Muscle of leg (tissue), 3 donors: ENCODE measurements at regions not wholly inside any gene's neighbourhood (a gene's known extent, or its start where the extent isn't known, plus 50 kb on each side); places are given as distances from the start of the nearest gene placed in this dataset.

Source experiments
- DNase-seq: peaks from one replicate; pipeline ENCODE4 v3.0.0; 2013
- H3K27ac ChIP-seq: one replicate; pipeline ENCODE4 v1.5.1; 2013; ENCODE audit warnings: mild to moderate bottlenecking, low read length, control low read depth
- H3K27me3 ChIP-seq: one replicate; pipeline ENCODE4 v1.6.1; 2013; ENCODE audit warnings: low read length; ENCODE audit not compliant: control insufficient read depth, insufficient read depth
- H3K36me3 ChIP-seq: one replicate; pipeline ENCODE4 v1.6.1; 2013; ENCODE audit warnings: low read length; ENCODE audit not compliant: control insufficient read depth, insufficient read depth
- H3K4me1 ChIP-seq: one replicate; pipeline ENCODE4 v1.6.1; 2013; ENCODE audit warnings: low read length; ENCODE audit not compliant: control insufficient read depth, insufficient read depth
- H3K4me3 ChIP-seq: one replicate; pipeline ENCODE4 v1.5.1; 2013; ENCODE audit warnings: low read length, control low read depth
- H3K9me3 ChIP-seq: replicated peaks from 2 replicates; pipeline ENCODE4 v1.6.1; 2013; ENCODE audit warnings: low read depth, low read length; ENCODE audit not compliant: control insufficient read depth
- WGBS: methylation state at CpG from one replicate; pipeline ENCODE4 v1.1.5; 2013; ENCODE audit warnings: missing lambda C conversion rate; ENCODE audit not compliant: insufficient coverage; 5-methylcytosine and 5-hydroxymethylcytosine counted together

GRCh38 chr11:111120161-111120560, 125.4 kb upstream of the POU2AF2 start:
- Histone ChIP-seq H3K27me3 (no peaks in the 10 kb centered on the region), H3K36me3 (no peaks in the 10 kb centered on the region), H3K4me3 (no peak overlapping the region), H3K27ac (no peak overlapping the region), H3K9me3 (no peaks in the 10 kb centered on the region), H3K4me1 (peaks cover 7% of the 10 kb centered on the region)
- peak; percentile 56 for DNase-seq
- 49% methylated on average over 10 of the region's 10 CpGs for WGBS

- DNase-seq, result no peak
- Histone ChIP-seq H3K27ac (no peak overlapping the region), H3K27me3 (no peaks in the 10 kb centered on the region), H3K36me3 (no peaks in the 10 kb centered on the region), H3K4me1 (peaks cover 7% of the 10 kb centered on the region), H3K4me3 (no peak overlapping the region), H3K9me3 (no peaks in the 10 kb centered on the region)
- no CpG with 5 or more reads among the region's 3 CpGs for WGBS
Measured at GRCh38 chr11:111119751-111120150, 125.8 kb upstream of the POU2AF2 start.

GRCh38 chr11:111115890-111116289, 129.6 kb upstream of the POU2AF2 start:
- no peak for DNase-seq
- no CpG with 5 or more reads among the region's 1 CpG for WGBS
- Histone ChIP-seq H3K4me3 (no peak overlapping the region), H3K36me3 (no peaks in the 10 kb centered on the region), H3K4me1 (peaks cover 7% of the 10 kb centered on the region), H3K9me3 (no peaks in the 10 kb centered on the region), H3K27me3 (no peaks in the 10 kb centered on the region), H3K27ac (no peak overlapping the region)

- H3K27ac ChIP-seq, result no peak overlapping the region
- DNase-seq, result no peak
- H3K9me3 ChIP-seq, result no peaks in the 10 kb centered on the region
- no peak overlapping the region for H3K4me3 ChIP-seq
- H3K4me1 ChIP-seq, result no peaks in the 10 kb centered on the region
- H3K27me3 ChIP-seq, result no peaks in the 10 kb centered on the region
- H3K36me3 ChIP-seq, result no peaks in the 10 kb centered on the region
Measured at GRCh38 chr11:111114091-111114490, 131.4 kb upstream of the POU2AF2 start.

- no peaks in the 10 kb centered on the region for H3K4me1 ChIP-seq
- H3K27me3 ChIP-seq, result no peaks in the 10 kb centered on the region
- H3K36me3 ChIP-seq, result no peaks in the 10 kb centered on the region
- no peak for DNase-seq
- no peaks in the 10 kb centered on the region for H3K9me3 ChIP-seq
- WGBS, result no CpG with 5 or more reads among the region's 1 CpG
- no peak overlapping the region for H3K4me3 ChIP-seq
- no peak overlapping the region for H3K27ac ChIP-seq
Measured at GRCh38 chr11:111112614-111113013, 132.9 kb upstream of the POU2AF2 start.

- no peak for DNase-seq
- Histone ChIP-seq H3K27ac (no peak overlapping the region), H3K4me1 (no peaks in the 10 kb centered on the region), H3K27me3 (no peaks in the 10 kb centered on the region), H3K36me3 (no peaks in the 10 kb centered on the region), H3K4me3 (no peak overlapping the region), H3K9me3 (no peaks in the 10 kb centered on the region)
Measured at GRCh38 chr11:111107501-111107900, 138.0 kb upstream of the POU2AF2 start.

- Histone ChIP-seq H3K4me1 (no peaks in the 10 kb centered on the region), H3K9me3 (no peaks in the 10 kb centered on the region), H3K4me3 (no peak overlapping the region), H3K27ac (no peak overlapping the region), H3K36me3 (no peaks in the 10 kb centered on the region), H3K27me3 (no peaks in the 10 kb centered on the region)
- WGBS, result no CpG with 5 or more reads among the region's 2 CpGs
- no peak for DNase-seq
Measured at GRCh38 chr11:111106641-111107040, 138.9 kb upstream of the POU2AF2 start.

GRCh38 chr11:111105566-111105965, 140.0 kb upstream of the POU2AF2 start:
- Histone ChIP-seq H3K27me3 (no peaks in the 10 kb centered on the region), H3K9me3 (no peaks in the 10 kb centered on the region), H3K36me3 (no peaks in the 10 kb centered on the region), H3K27ac (no peak overlapping the region), H3K4me1 (peaks cover 3% of the 10 kb centered on the region), H3K4me3 (no peak overlapping the region)
- DNase-seq, result no peak
- WGBS, result 83% methylated on average over 1 of the region's 2 CpGs

- no peaks in the 10 kb centered on the region for H3K36me3 ChIP-seq
- DNase-seq, result no peak
- H3K4me1 ChIP-seq, result peaks cover 3% of the 10 kb centered on the region
- H3K4me3 ChIP-seq, result no peak overlapping the region
- no peaks in the 10 kb centered on the region for H3K27me3 ChIP-seq
- no peaks in the 10 kb centered on the region for H3K9me3 ChIP-seq
- no peak overlapping the region for H3K27ac ChIP-seq
Measured at GRCh38 chr11:111104185-111104584, 141.3 kb upstream of the POU2AF2 start.

GRCh38 chr11:111101881-111102280, 143.6 kb upstream of the POU2AF2 start:
- Histone ChIP-seq H3K9me3 (no peaks in the 10 kb centered on the region), H3K4me1 (peaks cover 3% of the 10 kb centered on the region), H3K4me3 (no peak overlapping the region), H3K27me3 (no peaks in the 10 kb centered on the region), H3K27ac (no peak overlapping the region), H3K36me3 (no peaks in the 10 kb centered on the region)
- peak; percentile 99 for DNase-seq
- 0% methylated on average over 1 of the region's 3 CpGs for WGBS

- peak; percentile 50 for DNase-seq
- no CpG with 5 or more reads among the region's 2 CpGs for WGBS
- H3K36me3 ChIP-seq, result no peaks in the 10 kb centered on the region
- peaks cover 3% of the 10 kb centered on the region for H3K4me1 ChIP-seq
- H3K27me3 ChIP-seq, result no peaks in the 10 kb centered on the region
- no peak overlapping the region for H3K4me3 ChIP-seq
- H3K9me3 ChIP-seq, result no peaks in the 10 kb centered on the region
- H3K27ac ChIP-seq, result no peak overlapping the region
Measured at GRCh38 chr11:111099028-111099713, 146.4 kb upstream of the POU2AF2 start.
